Neural progenitor cell (in vitro differentiated cells): ENCODE measurements at regions not wholly inside any gene's neighbourhood (a gene's known extent, or its start where the extent isn't known, plus 50 kb on each side); places are given as distances from the start of the nearest gene placed in this dataset.

Source experiments
- EZH2 ChIP-seq: fragments of 200-600 bp; sonication (generic); IDR thresholded peaks from 2 replicates; pipeline ENCODE4 v1.6.1; 2017; ENCODE audit warnings: antibody characterized with exemption, mild to moderate bottlenecking, moderate library complexity
- TF ChIP-seq, protein P1 (sequence below): fragments of 200-600 bp; sonication (generic); IDR thresholded peaks from 2 replicates; pipeline ENCODE4 v1.5.1; 2017; ENCODE audit warnings: antibody characterized with exemption, mild to moderate bottlenecking

DNA sequence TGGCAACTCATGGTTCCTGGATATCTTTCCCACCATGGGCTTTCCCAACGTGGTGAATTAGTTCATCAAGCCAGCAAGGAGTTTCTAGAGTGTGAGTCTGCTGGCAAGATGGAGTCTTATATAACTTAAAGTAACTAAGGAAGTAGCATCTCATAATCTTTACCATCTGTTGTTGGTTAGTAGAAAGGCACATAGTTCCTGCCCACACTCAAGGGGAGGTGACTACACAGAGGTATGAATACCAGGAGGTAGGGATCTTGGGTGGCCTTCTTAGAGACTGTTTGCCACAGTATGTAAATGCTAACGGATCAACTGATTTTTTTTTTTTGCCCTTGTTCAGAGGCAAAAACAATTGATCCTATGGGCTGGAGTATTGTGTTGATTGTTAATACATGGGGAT lies 446.9 kb downstream of the ATP23 start:
- TF ChIP-seq, protein P1, sequence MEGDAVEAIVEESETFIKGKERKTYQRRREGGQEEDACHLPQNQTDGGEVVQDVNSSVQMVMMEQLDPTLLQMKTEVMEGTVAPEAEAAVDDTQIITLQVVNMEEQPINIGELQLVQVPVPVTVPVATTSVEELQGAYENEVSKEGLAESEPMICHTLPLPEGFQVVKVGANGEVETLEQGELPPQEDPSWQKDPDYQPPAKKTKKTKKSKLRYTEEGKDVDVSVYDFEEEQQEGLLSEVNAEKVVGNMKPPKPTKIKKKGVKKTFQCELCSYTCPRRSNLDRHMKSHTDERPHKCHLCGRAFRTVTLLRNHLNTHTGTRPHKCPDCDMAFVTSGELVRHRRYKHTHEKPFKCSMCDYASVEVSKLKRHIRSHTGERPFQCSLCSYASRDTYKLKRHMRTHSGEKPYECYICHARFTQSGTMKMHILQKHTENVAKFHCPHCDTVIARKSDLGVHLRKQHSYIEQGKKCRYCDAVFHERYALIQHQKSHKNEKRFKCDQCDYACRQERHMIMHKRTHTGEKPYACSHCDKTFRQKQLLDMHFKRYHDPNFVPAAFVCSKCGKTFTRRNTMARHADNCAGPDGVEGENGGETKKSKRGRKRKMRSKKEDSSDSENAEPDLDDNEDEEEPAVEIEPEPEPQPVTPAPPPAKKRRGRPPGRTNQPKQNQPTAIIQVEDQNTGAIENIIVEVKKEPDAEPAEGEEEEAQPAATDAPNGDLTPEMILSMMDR, result no peak
- TF ChIP-seq EZH2, result no peak
